Epithelial cell of prostate (primary cell): ENCODE measurements at regions not wholly inside any gene's neighbourhood (a gene's known extent, or its start where the extent isn't known, plus 50 kb on each side); places are given as distances from the start of the nearest gene placed in this dataset.
"Not testable (repeated sequence)": the region's sequence is repeated elsewhere in the genome, so short reads cannot be mapped to it uniquely, and the experiment has no call there.

Experiments used
- DNase-seq: peaks from one replicate; pipeline ENCODE4 v3.0.0-alpha.2; 2011; ENCODE audit warnings: low read depth, low spot score
- H3K27ac ChIP-seq: fragments of 450-650 bp; 2 replicates; pipeline ENCODE4 v1.5.1; 2017; ENCODE audit warnings: mild to moderate bottlenecking

GRCh38 chr12:97076912-97077311, 169.9 kb downstream of the NEDD1 start:
- DNase-seq, H3K27ac ChIP-seq: not testable (repeated sequence)

- H3K27ac ChIP-seq, result no peak overlapping the region
- no peak for DNase-seq
Observed at GRCh38 chr12:97082029-97082428, 175.0 kb downstream of the NEDD1 start.

- no peak for DNase-seq
- H3K27ac ChIP-seq, result no peak overlapping the region
Observed at GRCh38 chr12:97093187-97093683, 186.2 kb downstream of the NEDD1 start.

- DNase-seq, result no peak
- no peak overlapping the region for H3K27ac ChIP-seq
Observed at GRCh38 chr12:97097734-97098133, 190.7 kb downstream of the NEDD1 start.

- no peak overlapping the region for H3K27ac ChIP-seq
- DNase-seq, result no peak
Observed at GRCh38 chr12:97109441-97109840, 202.4 kb downstream of the NEDD1 start.

GRCh38 chr12:97112136-97112535, 205.1 kb downstream of the NEDD1 start:
- DNase-seq, result no peak
- H3K27ac ChIP-seq, result no peak overlapping the region

- DNase-seq, result no peak
- no peak overlapping the region for H3K27ac ChIP-seq
Observed at GRCh38 chr12:97118796-97119375, 211.8 kb downstream of the NEDD1 start.

GRCh38 chr12:97127061-97127460, 220.0 kb downstream of the NEDD1 start:
- H3K27ac ChIP-seq, result no peak overlapping the region
- no peak for DNase-seq

- no peak for DNase-seq
- no peak overlapping the region for H3K27ac ChIP-seq
Observed at GRCh38 chr12:97131220-97131981, 224.3 kb downstream of the NEDD1 start.

GRCh38 chr12:97132270-97132669, 225.2 kb downstream of the NEDD1 start:
- H3K27ac ChIP-seq, result no peak overlapping the region
- no peak for DNase-seq

GRCh38 chr12:97134495-97134894, 227.4 kb downstream of the NEDD1 start:
- H3K27ac ChIP-seq, result no peak overlapping the region
- DNase-seq, result no peak

GRCh38 chr12:97140355-97140754, 233.3 kb downstream of the NEDD1 start:
- no peak overlapping the region for H3K27ac ChIP-seq
- DNase-seq, result no peak

GRCh38 chr12:97142737-97143410, 235.8 kb downstream of the NEDD1 start:
- DNase-seq, result no peak
- H3K27ac ChIP-seq, result no peak overlapping the region

GRCh38 chr12:97148941-97149559, 242.0 kb downstream of the NEDD1 start:
- no peak overlapping the region for H3K27ac ChIP-seq
- no peak for DNase-seq

GRCh38 chr12:97151481-97151880, 244.4 kb downstream of the NEDD1 start:
- H3K27ac ChIP-seq, result no peak overlapping the region
- no peak for DNase-seq

- no peak for DNase-seq
- no peak overlapping the region for H3K27ac ChIP-seq
Observed at GRCh38 chr12:97159377-97159776, 252.3 kb downstream of the NEDD1 start.

- no peak overlapping the region for H3K27ac ChIP-seq
- no peak for DNase-seq
Observed at GRCh38 chr12:97160277-97160676, 253.2 kb downstream of the NEDD1 start.

- no peak for DNase-seq
Observed at GRCh38 chr12:97162173-97162572, 255.1 kb downstream of the NEDD1 start.

GRCh38 chr12:97164936-97165335, 257.9 kb downstream of the NEDD1 start:
- DNase-seq, result no peak
- H3K27ac ChIP-seq, result no peak overlapping the region

More at GRCh38 chr12:97162173-97162572, 255.1 kb downstream of the NEDD1 start:
- no peak overlapping the region for H3K27ac ChIP-seq

GRCh38 chr12:97167598-97167997, 260.5 kb downstream of the NEDD1 start:
- no peak overlapping the region for H3K27ac ChIP-seq
- DNase-seq, result no peak

- no peak for DNase-seq
- no peak overlapping the region for H3K27ac ChIP-seq
Observed at GRCh38 chr12:97168804-97169203, 261.7 kb downstream of the NEDD1 start.
